Urothelium cell line (cell line): ENCODE measurements at regions not wholly inside any gene's neighbourhood (a gene's known extent, or its start where the extent isn't known, plus 50 kb on each side); places are given as distances from the start of the nearest gene placed in this dataset.

Source experiments
- DNase-seq: peaks from one replicate; pipeline ENCODE4 v3.0.0; 2011; ENCODE audit warnings: low spot score, mixed read lengths
- FAIRE-seq: peaks from 2 replicates; lab custom pipeline; 2011; peaks lifted over from hg19 to GRCh38; lab: Jason Lieb, UNC

GRCh38 chr15:47568030-47568429, 149.3 kb upstream of the SEMA6D start:
- no peak for FAIRE-seq
- DNase-seq: no peak

- DNase-seq (no peak), FAIRE-seq (no peak)
These were observed 147.3 kb upstream of the SEMA6D start for GRCh38 chr15:47570044-47570443.

- FAIRE-seq (no peak), DNase-seq (no peak)
These were observed 146.9 kb upstream of the SEMA6D start for GRCh38 chr15:47570451-47570850.

GRCh38 chr15:47570881-47571640, 146.2 kb upstream of the SEMA6D start:
- FAIRE-seq (no peak), DNase-seq (no peak)

GRCh38 chr15:47573673-47574072, 143.6 kb upstream of the SEMA6D start:
- no peak for DNase-seq
- no peak for FAIRE-seq

- no peak for DNase-seq
- FAIRE-seq: no peak
These were observed 140.3 kb upstream of the SEMA6D start for GRCh38 chr15:47577000-47577399.

- no peak for DNase-seq
- no peak for FAIRE-seq
These were observed 139.8 kb upstream of the SEMA6D start for GRCh38 chr15:47577461-47577860.

- FAIRE-seq: no peak
- DNase-seq: no peak
These were observed 135.1 kb upstream of the SEMA6D start for GRCh38 chr15:47582233-47582632.

- no peak for FAIRE-seq
- DNase-seq: no peak
These were observed 133.0 kb upstream of the SEMA6D start for GRCh38 chr15:47584316-47584715.

GRCh38 chr15:47586653-47587224, 130.6 kb upstream of the SEMA6D start:
- FAIRE-seq (no peak), DNase-seq (peak; percentile 26)

- FAIRE-seq (no peak), DNase-seq (no peak)
These were observed 129.1 kb upstream of the SEMA6D start for GRCh38 chr15:47587940-47588802.

GRCh38 chr15:47588958-47589357, 128.3 kb upstream of the SEMA6D start:
- DNase-seq (no peak), FAIRE-seq (no peak)

- DNase-seq (no peak), FAIRE-seq (no peak)
These were observed 118.3 kb upstream of the SEMA6D start for GRCh38 chr15:47598996-47599395.

- no peak for DNase-seq
- FAIRE-seq: no peak
These were observed 117.5 kb upstream of the SEMA6D start for GRCh38 chr15:47599806-47600205.

GRCh38 chr15:47602121-47602520, 115.2 kb upstream of the SEMA6D start:
- no peak for FAIRE-seq
- no peak for DNase-seq

- FAIRE-seq (no peak), DNase-seq (no peak)
These were observed 114.3 kb upstream of the SEMA6D start for GRCh38 chr15:47603026-47603425.

- no peak for FAIRE-seq
These were observed 109.6 kb upstream of the SEMA6D start for GRCh38 chr15:47607695-47608094.

GRCh38 chr15:47609693-47610092, 107.6 kb upstream of the SEMA6D start:
- DNase-seq (no peak), FAIRE-seq (no peak)

More at GRCh38 chr15:47607695-47608094, 109.6 kb upstream of the SEMA6D start:
- DNase-seq: no peak

- DNase-seq: no peak
- FAIRE-seq: no peak
These were observed 106.6 kb upstream of the SEMA6D start for GRCh38 chr15:47610736-47611135.

- FAIRE-seq (no peak), DNase-seq (no peak)
These were observed 102.8 kb upstream of the SEMA6D start for GRCh38 chr15:47614360-47615011.

- no peak for DNase-seq
- no peak for FAIRE-seq
These were observed 100.4 kb upstream of the SEMA6D start for GRCh38 chr15:47616876-47617275.
